SU-DHL-6 (cell line): ENCODE measurements at regions not wholly inside any gene's neighbourhood (a gene's known extent, or its start where the extent isn't known, plus 50 kb on each side); places are given as distances from the start of the nearest gene placed in this dataset.

Experiments
- H2AFZ ChIP-seq: fragments of 200-600 bp; sonication (generic); 2 replicates; pipeline ENCODE4 v1.6.1; 2014; ENCODE audit warnings: low read depth, mild to moderate bottlenecking, moderate library complexity, mixed read lengths, antibody characterized with exemption, low read length; ENCODE audit not compliant: severe bottlenecking
- H3F3A ChIP-seq: fragments of 200-600 bp; shearing (Covaris generic); 2 replicates; pipeline ENCODE4 v1.6.0; 2016; ENCODE audit warnings: antibody characterized with exemption, mild to moderate bottlenecking; ENCODE audit not compliant: insufficient read depth
- H3K27ac ChIP-seq: fragments of 200-600 bp; sonication (generic); 2 replicates; pipeline ENCODE4 v1.5.1; 2016; ENCODE audit warnings: low read depth, mild to moderate bottlenecking, low read length, moderate library complexity, mixed read lengths
- H3K27me3 ChIP-seq: fragments of 200-600 bp; sonication (generic), shearing (Covaris generic); 2 replicates; pipeline ENCODE4 v1.6.0; 2014; ENCODE audit warnings: mild to moderate bottlenecking, low read length
- H3K36me3 ChIP-seq: fragments of 200-600 bp; sonication (generic); 2 replicates; pipeline ENCODE4 v1.6.1; 2014; ENCODE audit warnings: mild to moderate bottlenecking, low read length, mixed read lengths
- H3K4me2 ChIP-seq: fragments of 300-600, 200-600 bp; shearing (Covaris generic), sonication (generic); 2 replicates; pipeline ENCODE4 v1.6.0; 2014; ENCODE audit warnings: low read length, low read depth, mild to moderate bottlenecking; ENCODE audit not compliant: poor library complexity, severe bottlenecking
- H3K4me3 ChIP-seq: fragments of 200-600 bp; sonication (generic); 2 replicates; pipeline ENCODE4 v1.5.1; 2014; ENCODE audit warnings: antibody characterized with exemption, low read length, mild to moderate bottlenecking, mixed read lengths; ENCODE audit not compliant: insufficient read depth, poor library complexity, severe bottlenecking
- H3K79me2 ChIP-seq: fragments of 200-600 bp; sonication (generic); 2 replicates; pipeline ENCODE4 v1.6.1; 2014; ENCODE audit warnings: mild to moderate bottlenecking, low read length, moderate library complexity; ENCODE audit not compliant: insufficient read depth
- H3K9ac ChIP-seq: fragments of 200-600 bp; sonication (generic); 2 replicates; pipeline ENCODE4 v1.7.0; 2014; ENCODE audit warnings: mild to moderate bottlenecking, low read length
- H3K9me2 ChIP-seq: fragments of 200-600 bp; sonication (generic); replicated peaks from 2 replicates; pipeline ENCODE4 v1.6.1; 2014; ENCODE audit warnings: low read length; ENCODE audit not compliant: insufficient read depth
- H3K9me3 ChIP-seq: fragments of 200-600 bp; sonication (generic); 2 replicates; pipeline ENCODE4 v1.6.1; 2014; ENCODE audit warnings: low read length, mixed read lengths; ENCODE audit not compliant: insufficient read depth
- H4K20me1 ChIP-seq: fragments of 200-600 bp; sonication (generic); 2 replicates; pipeline ENCODE4 v1.6.1; 2014; ENCODE audit warnings: low read depth, mild to moderate bottlenecking, antibody characterized with exemption, low read length, moderate library complexity, mixed read lengths
- CTCF ChIP-seq: fragments of 200-600 bp; sonication (generic); IDR thresholded peaks from one replicate; pipeline ENCODE4 v1.5.1; 2017; ENCODE audit warnings: antibody characterized with exemption, mild to moderate bottlenecking, low read length, moderate library complexity; ENCODE audit not compliant: insufficient read depth, poor library complexity, severe bottlenecking
- EZH2phosphoT487 ChIP-seq: fragments of 200-600 bp; sonication (generic), shearing (Covaris generic); conservative IDR thresholded peaks from 2 replicates; pipeline ENCODE4 v1.6.1; 2018; ENCODE audit warnings: mild to moderate bottlenecking, antibody characterized with exemption, low read length, moderate library complexity, mixed read lengths

GRCh38 chr7:23918286-23918685, 208.3 kb downstream of the STK31 start:
- H3K9me2 ChIP-seq = no peaks in the 10 kb centered on the region
- TF ChIP-seq CTCF = no peak
- TF ChIP-seq EZH2phosphoT487 = no peak
- H3K27me3 ChIP-seq = no peaks in the 10 kb centered on the region
- H3K36me3 ChIP-seq = no peaks in the 10 kb centered on the region
- no peaks in the 10 kb centered on the region for H3F3A ChIP-seq
- H3K9me3 ChIP-seq = no peaks in the 10 kb centered on the region
- H3K27ac ChIP-seq = no peak overlapping the region
- H3K4me2 ChIP-seq = no peak overlapping the region
- no peak overlapping the region for H2AFZ ChIP-seq
- no peak overlapping the region for H3K4me3 ChIP-seq
- no peaks in the 10 kb centered on the region for H4K20me1 ChIP-seq
- H3K9ac ChIP-seq = no peak overlapping the region
- no peaks in the 10 kb centered on the region for H3K79me2 ChIP-seq

GRCh38 chr7:23918856-23919255, 208.8 kb downstream of the STK31 start:
- no peak for TF ChIP-seq EZH2phosphoT487
- no peak for TF ChIP-seq CTCF
- Histone ChIP-seq H3K9me3 (no peaks in the 10 kb centered on the region), H3K9me2 (no peaks in the 10 kb centered on the region)

GRCh38 chr7:23925088-23925487, 215.1 kb downstream of the STK31 start:
- Histone ChIP-seq H2AFZ (no peak overlapping the region), H3K4me2 (no peak overlapping the region), H3F3A (no peaks in the 10 kb centered on the region), H3K27ac (no peak overlapping the region), H3K9ac (no peak overlapping the region), H3K4me3 (no peak overlapping the region), H3K9me3 (no peaks in the 10 kb centered on the region), H4K20me1 (no peaks in the 10 kb centered on the region), H3K36me3 (no peaks in the 10 kb centered on the region), H3K79me2 (no peaks in the 10 kb centered on the region), H3K27me3 (no peaks in the 10 kb centered on the region), H3K9me2 (no peaks in the 10 kb centered on the region)
- TF ChIP-seq EZH2phosphoT487 (no peak), CTCF (no peak)

More at GRCh38 chr7:23918856-23919255, 208.8 kb downstream of the STK31 start:
- H3K9ac ChIP-seq = no peak overlapping the region
- no peaks in the 10 kb centered on the region for H3F3A ChIP-seq
- H3K4me3 ChIP-seq = no peak overlapping the region
- no peak overlapping the region for H2AFZ ChIP-seq
- H4K20me1 ChIP-seq = no peaks in the 10 kb centered on the region
- H3K27me3 ChIP-seq = no peaks in the 10 kb centered on the region
- H3K27ac ChIP-seq = no peak overlapping the region
- no peak overlapping the region for H3K4me2 ChIP-seq
- no peaks in the 10 kb centered on the region for H3K36me3 ChIP-seq
- no peaks in the 10 kb centered on the region for H3K79me2 ChIP-seq
